ENCODE measurements at regions not wholly inside any gene's neighbourhood (a gene's known extent, or its start where the extent isn't known, plus 50 kb on each side); places are given as distances from the start of the nearest gene placed in this dataset.

DNA sequence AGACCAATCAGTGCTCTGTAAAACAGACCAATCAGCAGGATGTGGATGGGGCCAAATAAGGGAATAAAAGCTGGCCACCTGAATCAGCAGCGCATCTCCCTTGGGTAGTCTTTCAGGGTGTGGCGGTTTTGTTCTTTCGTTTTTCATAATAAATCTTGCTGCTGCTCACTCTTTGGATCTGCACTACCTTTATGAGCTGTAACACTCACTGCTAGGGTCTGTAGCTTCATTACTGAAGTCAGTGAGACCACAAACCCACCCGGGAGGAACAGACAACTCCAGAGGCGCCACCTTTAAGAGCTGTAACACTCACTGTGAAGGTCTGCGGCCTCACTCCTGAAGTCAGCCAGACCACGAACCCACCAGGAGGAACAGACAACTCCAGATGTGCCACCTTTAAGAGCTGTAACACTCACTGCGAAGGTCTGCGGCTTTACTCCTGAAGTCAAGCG lies 175.5 kb upstream of the PDGFD start:
- Histone ChIP-seq H4K91ac (ENCODE audit: insufficient read depth, low read depth, low read length) (no peak overlapping the region), H3K36me3 (ENCODE audit: control insufficient read depth, insufficient read depth, low read length) (no peaks in the 10 kb centered on the region), H3K4ac (ENCODE audit: low read depth, low read length) (no peak overlapping the region), H4K20me1 (ENCODE audit: insufficient read depth, low read length) (no peaks in the 10 kb centered on the region), H2BK15ac (ENCODE audit: low read depth, low read length) (no peak overlapping the region), H2AFZ (replicated peaks; ENCODE audit: low read length, poor library complexity) (no peak overlapping the region), H3K27ac (ENCODE audit: insufficient read depth, low read length) (no peak overlapping the region), H2BK120ac (ENCODE audit: low read depth, low read length) (0 out of 2 replicates have a peak overlapping the region, but pooled peaks have one; percentile 2), H2AK5ac (ENCODE audit: low read depth, low read length) (no peak overlapping the region), H3K9ac (ENCODE audit: low read depth, low read length) (no peak overlapping the region), H3K14ac (replicated peaks; ENCODE audit: low read depth, low read length) (no peak overlapping the region), H3K23ac (ENCODE audit: low read depth, low read length) (no peak overlapping the region), H3K56ac (ENCODE audit: extremely low read depth, insufficient read depth, low read length) (no peak overlapping the region), H4K8ac (ENCODE audit: low read depth in 2 of 2, low read length in 2 of 2) (no peak overlapping the region), H3K9me1 (ENCODE audit: insufficient read depth, low read length) (no peaks in the 10 kb centered on the region), H3K4me3 (ENCODE audit: insufficient read depth, low read depth, low read length) (no peak overlapping the region), H2BK20ac (ENCODE audit: low read depth, low read length) (no peak overlapping the region), H3K27me3 (ENCODE audit: control insufficient read depth, insufficient read depth, low read length) (no peaks in the 10 kb centered on the region), H3K79me1 (ENCODE audit: low read depth in 1 of 2, low read length in 2 of 2) (no peaks in the 10 kb centered on the region), H3K9me3 (ENCODE audit: control insufficient read depth, insufficient read depth, low read length) (no peaks in the 10 kb centered on the region), H2BK5ac (ENCODE audit: low read depth, low read length, poor library complexity, severe bottlenecking) (no peak overlapping the region), H4K5ac (ENCODE audit: low read depth, low read length) (no peak overlapping the region), H3K4me2 (ENCODE audit: low read depth, low read length) (no peak overlapping the region), H3K4me1 (ENCODE audit: control insufficient read depth, insufficient read depth, low read length) (peaks cover 1% of the 10 kb centered on the region; the same call in 1 of the 2 replicates), H3K18ac (ENCODE audit: low read depth, low read length) (no peak overlapping the region), H2AK9ac (replicated peaks; ENCODE audit: low read depth, low read length, poor library complexity) (no peak overlapping the region)
- CTCF ChIA-PET: interaction anchor here (0.6 kb wide), 1 partner anchor 45 kb away, joined by 3 read pairs; no protein-coding TSS in a partner anchor
- dilution Hi-C loops (cut with HindIII; ENCODE audit: low sequenced_read_pairs, unreplicated experiment) (no loop called here), intact Hi-C loops (cut with micrococcal nuclease) (no loop called here), in situ Hi-C loops (cut with MboI; ENCODE audit: low sequenced_read_pairs) (no loop called here)
- DNase-seq (no peak), ATAC-seq (ENCODE audit: low read depth) (no peak)
- POLR2A ChIA-PET (ENCODE audit: unreplicated experiment): no interaction called here
- BruUV-seq (replicated peaks): no TSS peak
- no peak for TF ChIP-seq FOS (IDR thresholded peaks at IDR 0.05; ENCODE audit: low read depth, low read length)
- no peak for TF ChIP-seq RAD21 (IDR thresholded peaks at IDR 0.05; ENCODE audit: low read length)
- TF ChIP-seq POLR2A (IDR thresholded peaks at IDR 0.05; ENCODE audit: low read depth, low read length): no peak
- TF ChIP-seq BHLHE40 (IDR thresholded peaks at IDR 0.05; ENCODE audit: low read depth, low read length): no peak
- no peak for TF ChIP-seq MXI1 (IDR thresholded peaks at IDR 0.05; ENCODE audit: borderline replicate concordance, low read depth, low read length)
- no peak for TF ChIP-seq RFX5 (IDR thresholded peaks at IDR 0.05; ENCODE audit: low read depth, low read length)
- no peak for TF ChIP-seq MAFK (IDR thresholded peaks at IDR 0.05; ENCODE audit: low read depth, low read length)
- TF ChIP-seq, protein P1, sequence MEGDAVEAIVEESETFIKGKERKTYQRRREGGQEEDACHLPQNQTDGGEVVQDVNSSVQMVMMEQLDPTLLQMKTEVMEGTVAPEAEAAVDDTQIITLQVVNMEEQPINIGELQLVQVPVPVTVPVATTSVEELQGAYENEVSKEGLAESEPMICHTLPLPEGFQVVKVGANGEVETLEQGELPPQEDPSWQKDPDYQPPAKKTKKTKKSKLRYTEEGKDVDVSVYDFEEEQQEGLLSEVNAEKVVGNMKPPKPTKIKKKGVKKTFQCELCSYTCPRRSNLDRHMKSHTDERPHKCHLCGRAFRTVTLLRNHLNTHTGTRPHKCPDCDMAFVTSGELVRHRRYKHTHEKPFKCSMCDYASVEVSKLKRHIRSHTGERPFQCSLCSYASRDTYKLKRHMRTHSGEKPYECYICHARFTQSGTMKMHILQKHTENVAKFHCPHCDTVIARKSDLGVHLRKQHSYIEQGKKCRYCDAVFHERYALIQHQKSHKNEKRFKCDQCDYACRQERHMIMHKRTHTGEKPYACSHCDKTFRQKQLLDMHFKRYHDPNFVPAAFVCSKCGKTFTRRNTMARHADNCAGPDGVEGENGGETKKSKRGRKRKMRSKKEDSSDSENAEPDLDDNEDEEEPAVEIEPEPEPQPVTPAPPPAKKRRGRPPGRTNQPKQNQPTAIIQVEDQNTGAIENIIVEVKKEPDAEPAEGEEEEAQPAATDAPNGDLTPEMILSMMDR (conservative IDR thresholded peaks at IDR 0.05; ENCODE audit: low read depth, low read length): no peak
- no peak for TF ChIP-seq MAZ (IDR thresholded peaks at IDR 0.05; ENCODE audit: borderline replicate concordance, low read depth, low read length)
- no peak for TF ChIP-seq RCOR1 (IDR thresholded peaks at IDR 0.05; ENCODE audit: insufficient replicate concordance, low read length)
- TF ChIP-seq SMC3 (IDR thresholded peaks at IDR 0.05; ENCODE audit: low read depth, low read length): no peak
- TF ChIP-seq, protein P2, sequence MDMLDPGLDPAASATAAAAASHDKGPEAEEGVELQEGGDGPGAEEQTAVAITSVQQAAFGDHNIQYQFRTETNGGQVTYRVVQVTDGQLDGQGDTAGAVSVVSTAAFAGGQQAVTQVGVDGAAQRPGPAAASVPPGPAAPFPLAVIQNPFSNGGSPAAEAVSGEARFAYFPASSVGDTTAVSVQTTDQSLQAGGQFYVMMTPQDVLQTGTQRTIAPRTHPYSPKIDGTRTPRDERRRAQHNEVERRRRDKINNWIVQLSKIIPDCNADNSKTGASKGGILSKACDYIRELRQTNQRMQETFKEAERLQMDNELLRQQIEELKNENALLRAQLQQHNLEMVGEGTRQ (IDR thresholded peaks at IDR 0.05; ENCODE audit: low read depth, low read length): no peak
- TF ChIP-seq, protein P3, sequence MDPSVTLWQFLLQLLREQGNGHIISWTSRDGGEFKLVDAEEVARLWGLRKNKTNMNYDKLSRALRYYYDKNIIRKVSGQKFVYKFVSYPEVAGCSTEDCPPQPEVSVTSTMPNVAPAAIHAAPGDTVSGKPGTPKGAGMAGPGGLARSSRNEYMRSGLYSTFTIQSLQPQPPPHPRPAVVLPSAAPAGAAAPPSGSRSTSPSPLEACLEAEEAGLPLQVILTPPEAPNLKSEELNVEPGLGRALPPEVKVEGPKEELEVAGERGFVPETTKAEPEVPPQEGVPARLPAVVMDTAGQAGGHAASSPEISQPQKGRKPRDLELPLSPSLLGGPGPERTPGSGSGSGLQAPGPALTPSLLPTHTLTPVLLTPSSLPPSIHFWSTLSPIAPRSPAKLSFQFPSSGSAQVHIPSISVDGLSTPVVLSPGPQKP (IDR thresholded peaks at IDR 0.05; ENCODE audit: borderline replicate concordance, low read depth, low read length): no peak
- no peak for TF ChIP-seq CEBPB (IDR thresholded peaks at IDR 0.05; ENCODE audit: low read depth, low read length)
- TF ChIP-seq CHD1 (IDR thresholded peaks at IDR 0.05; ENCODE audit: low read depth, low read length): no peak
- no peak for TF ChIP-seq NFE2L2 (IDR thresholded peaks at IDR 0.05; ENCODE audit: low read depth, low read length)
- 100% methylated on average over 2 of the region's 10 CpGs; no CpG with 5 or more reads in 1 of the 2 experiments for WGBS, 2 experiments (ENCODE audit: extremely low coverage in 2 of 2, insufficient read length in 1 of 2)

Data from IMR-90 (cell line).